Lung microvascular endothelial cell (primary cell): ENCODE measurements at regions not wholly inside any gene's neighbourhood (a gene's known extent, or its start where the extent isn't known, plus 50 kb on each side); places are given as distances from the start of the nearest gene placed in this dataset.

Source experiments
- DNase-seq, 2 donors: peaks; one replicate each; pipeline versions ENCODE4 v3.0.0 to v3.0.0-alpha.2; 2010; ENCODE audit warnings: low read depth in 2 of 2

- DNase-seq = no peak
Measured at GRCh38 chr16:63530974-63531373, 1494.7 kb upstream of the CDH8 start.

- DNase-seq = no peak
Measured at GRCh38 chr16:63530208-63530607, 1494.0 kb upstream of the CDH8 start.

GRCh38 chr16:63527404-63527803 lies 1491.2 kb upstream of the CDH8 start:
- no peak for DNase-seq

- DNase-seq = no peak
Measured at GRCh38 chr16:63516394-63516793, 1480.2 kb upstream of the CDH8 start.

GRCh38 chr16:63512910-63513309 lies 1476.7 kb upstream of the CDH8 start:
- no peak for DNase-seq

- no peak for DNase-seq
Measured at GRCh38 chr16:63497408-63497807, 1461.2 kb upstream of the CDH8 start.

GRCh38 chr16:63496282-63496681 lies 1460.0 kb upstream of the CDH8 start:
- no peak for DNase-seq

- no peak for DNase-seq
Measured at GRCh38 chr16:63488955-63489354, 1452.7 kb upstream of the CDH8 start.

- DNase-seq = no peak
Measured at GRCh38 chr16:63481060-63481459, 1444.8 kb upstream of the CDH8 start.

- DNase-seq = no peak
Measured at GRCh38 chr16:63473725-63474124, 1437.5 kb upstream of the CDH8 start.

- DNase-seq = peak; percentile 1 to 42
Measured at GRCh38 chr16:63467513-63467912, 1431.3 kb upstream of the CDH8 start.

- no peak for DNase-seq
Measured at GRCh38 chr16:63462316-63462715, 1426.1 kb upstream of the CDH8 start.

- DNase-seq = peak; percentile 5 to 73
Measured at GRCh38 chr16:63461248-63461841, 1425.1 kb upstream of the CDH8 start.

GRCh38 chr16:63458846-63459245 lies 1422.6 kb upstream of the CDH8 start:
- no peak for DNase-seq

- no peak for DNase-seq
Measured at GRCh38 chr16:63457869-63458268, 1421.6 kb upstream of the CDH8 start.

- DNase-seq = no peak
Measured at GRCh38 chr16:63453261-63453660, 1417.0 kb upstream of the CDH8 start.

- DNase-seq = no peak
Measured at GRCh38 chr16:63447121-63447520, 1410.9 kb upstream of the CDH8 start.

- DNase-seq = no peak
Measured at GRCh38 chr16:63442246-63442645, 1406.0 kb upstream of the CDH8 start.

GRCh38 chr16:63426275-63426870 lies 1390.1 kb upstream of the CDH8 start:
- DNase-seq = no peak

GRCh38 chr16:63422715-63423114 lies 1386.5 kb upstream of the CDH8 start:
- DNase-seq = no peak

- DNase-seq = no peak
Measured at GRCh38 chr16:63416712-63417111, 1380.5 kb upstream of the CDH8 start.

GRCh38 chr16:63415014-63415413 lies 1378.8 kb upstream of the CDH8 start:
- DNase-seq = no peak

- no peak for DNase-seq
Measured at GRCh38 chr16:63410594-63410993, 1374.4 kb upstream of the CDH8 start.

- no peak for DNase-seq
Measured at GRCh38 chr16:63403792-63404191, 1367.6 kb upstream of the CDH8 start.
